SK-N-SH (cell line): ENCODE measurements at regions not wholly inside any gene's neighbourhood (a gene's known extent, or its start where the extent isn't known, plus 50 kb on each side); places are given as distances from the start of the nearest gene placed in this dataset.

Source experiments
- CTCF ChIA-PET: fragments of 300-600, 350-600 bp; formaldehyde crosslinking; extraction: SDS; loops from one replicate; lab custom pipeline; 2021; lab: Yijun Ruan, JAX
- POLR2A ChIA-PET: fragments of 350-600 bp; sonication (Branson Sonifier 250); formaldehyde crosslinking; extraction: SDS; loops from one replicate; lab custom pipeline; 2020; ENCODE audit warnings: antibody characterized with exemption, inconsistent platforms; lab: Yijun Ruan, JAX
- DNase-seq: peaks from one replicate; pipeline ENCODE4 v3.0.0; 2012
- H2AFZ ChIP-seq: fragments of 200-600 bp; sonication (generic); 2 replicates; pipeline ENCODE4 v1.8.1; 2016; ENCODE audit warnings: antibody characterized with exemption, mild to moderate bottlenecking, low read depth
- H3F3A ChIP-seq: fragments of 200-600 bp; sonication (generic); replicated peaks from 2 replicates; pipeline ENCODE3; 2016; ENCODE audit warnings: antibody characterized with exemption, mild to moderate bottlenecking; ENCODE audit not compliant: insufficient read depth
- H3K27ac ChIP-seq, 2 experiments: fragments of 200-500 bp in 1 of 2; fragments of 200-600 bp in 1 of 2; sonication (Bioruptor generic) in 1 of 2; sonication (generic), shearing (Covaris generic) in 1 of 2; 2 replicates each; pipeline versions ENCODE4 v1.5.1 to v1.6.1; 2014 to 2016; ENCODE audit warnings: low read depth in 2 of 2, inconsistent platforms in 1 of 2, low read length in 1 of 2, mild to moderate bottlenecking in 1 of 2, mixed read lengths in 1 of 2
- H3K27me3 ChIP-seq: fragments of 200-600 bp; sonication (generic), shearing (Covaris generic); 2 replicates; pipeline ENCODE4 v1.6.1; 2016; ENCODE audit warnings: mixed run types; ENCODE audit not compliant: insufficient read depth
- H3K36me3 ChIP-seq, 2 experiments: fragments of 200-500 bp in 1 of 2; fragments of 200-600 bp in 1 of 2; sonication (Bioruptor generic) in 1 of 2; sonication (generic) in 1 of 2; replicated peaks in 1 of 2; 2 replicates each; pipeline versions ENCODE3 to v1.5.1; 2014 to 2016; ENCODE audit warnings: low read length in 1 of 2, mild to moderate bottlenecking in 1 of 2; ENCODE audit not compliant: insufficient read depth in 2 of 2, control insufficient read depth in 1 of 2
- H3K4me1 ChIP-seq, 2 experiments: fragments of 200-500 bp in 1 of 2; fragments of 200-600 bp in 1 of 2; sonication (Bioruptor generic) in 1 of 2; sonication (generic), shearing (Covaris generic) in 1 of 2; 2 replicates each; pipeline versions ENCODE4 v1.5.1 to v1.6.1; 2014 to 2016; ENCODE audit warnings: low read depth in 1 of 2, low read length in 1 of 2, mixed run types in 1 of 2; ENCODE audit not compliant: insufficient read depth in 2 of 2, control insufficient read depth in 1 of 2
- H3K4me2 ChIP-seq: fragments of 200-600 bp; sonication (generic), shearing (Covaris generic); 2 replicates; pipeline ENCODE4 v1.6.1; 2017; ENCODE audit warnings: mixed run types
- H3K4me3 ChIP-seq, 2 experiments: fragments of 200-500 bp in 1 of 2; fragments of 200-600 bp in 1 of 2; sonication (Bioruptor generic) in 1 of 2; sonication (generic), shearing (Covaris generic) in 1 of 2; 2 replicates each; pipeline versions ENCODE4 v1.5.1 to v1.8.1; 2014 to 2016; ENCODE audit warnings: low read depth in 2 of 2, inconsistent platforms in 1 of 2, low read length in 1 of 2, mild to moderate bottlenecking in 1 of 2, mixed read lengths in 1 of 2, moderate library complexity in 1 of 2
- H3K79me2 ChIP-seq: fragments of 200-600 bp; sonication (generic); 2 replicates; pipeline ENCODE4 v1.8.1; 2017; ENCODE audit warnings: mild to moderate bottlenecking; ENCODE audit not compliant: insufficient read depth
- H3K9ac ChIP-seq: fragments of 200-600 bp; sonication (generic); 2 replicates; pipeline ENCODE4 v1.6.1; 2017; ENCODE audit warnings: mixed run types
- H3K9me2 ChIP-seq: fragments of 200-600 bp; sonication (generic); 2 replicates; pipeline ENCODE4 v1.6.1; 2017; ENCODE audit warnings: mixed run types
- H3K9me3 ChIP-seq: fragments of 200-600 bp; sonication (generic); 2 replicates; pipeline ENCODE4 v1.6.1; 2017; ENCODE audit warnings: mixed run types, mild to moderate bottlenecking, moderate library complexity
- H4K20me1 ChIP-seq: fragments of 200-600 bp; sonication (generic); 2 replicates; pipeline ENCODE4 v1.6.1; 2017; ENCODE audit warnings: mild to moderate bottlenecking, mixed run types; ENCODE audit not compliant: insufficient read depth
- CHD2 ChIP-seq: fragments of 150-350 bp; IDR thresholded peaks from 2 replicates; pipeline ENCODE4 v1.6.1; 2018; ENCODE audit warnings: low read length; ENCODE audit not compliant: partially characterized antibody
- ELF1 ChIP-seq: IDR thresholded peaks from 2 replicates; pipeline ENCODE4 v1.4.0; 2012
- FOXM1 ChIP-seq: IDR thresholded peaks from 2 replicates; pipeline ENCODE4 v1.4.0; 2012; ENCODE audit warnings: low read depth, mild to moderate bottlenecking
- GABPA ChIP-seq: IDR thresholded peaks from 2 replicates; pipeline ENCODE4 v1.4.0; 2012; ENCODE audit warnings: low read depth, mild to moderate bottlenecking
- GATA2 ChIP-seq: sonication (generic); formaldehyde crosslinking; IDR thresholded peaks from 2 replicates; pipeline ENCODE4 v1.5.0; 2020; ENCODE audit warnings: mild to moderate bottlenecking, missing genetic modification reagents
- MEF2A ChIP-seq: IDR thresholded peaks from 2 replicates; pipeline ENCODE4 v1.4.0; 2012; ENCODE audit warnings: low read depth, borderline replicate concordance
- MXI1 ChIP-seq: IDR thresholded peaks from 2 replicates; pipeline ENCODE4 v1.6.1; 2012; ENCODE audit warnings: mild to moderate bottlenecking, low read depth, low read length, improper control_type of control experiment
- NRF1 ChIP-seq: IDR thresholded peaks from 2 replicates; pipeline ENCODE4 v1.6.1; 2012; ENCODE audit warnings: low read depth, mild to moderate bottlenecking, low read length
- RAD21 ChIP-seq: IDR thresholded peaks from 2 replicates; pipeline ENCODE4 v1.6.1; 2012; ENCODE audit warnings: mild to moderate bottlenecking, low read length
- RCOR1 ChIP-seq: fragments of 150-350 bp; IDR thresholded peaks from 2 replicates; pipeline ENCODE4 v1.6.1; 2017; ENCODE audit warnings: antibody characterized with exemption, low read length
- REST ChIP-seq: IDR thresholded peaks from 2 replicates; pipeline ENCODE4 v1.6.1; 2012; ENCODE audit warnings: mild to moderate bottlenecking, low read depth, low read length, moderate library complexity
- SIN3A ChIP-seq: IDR thresholded peaks from 2 replicates; pipeline ENCODE4 v1.6.1; 2012; ENCODE audit warnings: low read depth, mild to moderate bottlenecking, low read length, moderate library complexity, borderline replicate concordance
- SMC3 ChIP-seq: IDR thresholded peaks from 2 replicates; pipeline ENCODE4 v1.6.1; 2012; ENCODE audit warnings: low read depth, low read length, improper control_type of control experiment
- TAF1 ChIP-seq: IDR thresholded peaks from 2 replicates; pipeline ENCODE4 v1.6.1; 2012; ENCODE audit warnings: low read depth, mild to moderate bottlenecking, low read length, moderate library complexity, borderline replicate concordance
- TEAD4 ChIP-seq: IDR thresholded peaks from 2 replicates; pipeline ENCODE4 v1.4.0; 2012; ENCODE audit warnings: mild to moderate bottlenecking, borderline replicate concordance; ENCODE audit not compliant: insufficient read depth
- YY1 ChIP-seq: IDR thresholded peaks from 2 replicates; pipeline ENCODE4 v1.4.0; 2012; ENCODE audit warnings: low read depth, mild to moderate bottlenecking
- WGBS: methylation state at CpG from one replicate; pipeline ENCODE4 v1.1.6; 2017; ENCODE audit warnings: low lambda C conversion rate; 5-methylcytosine and 5-hydroxymethylcytosine counted together
- TF ChIP-seq, protein P1 (sequence below): IDR thresholded peaks from 2 replicates; pipeline ENCODE4; 2012
- TF ChIP-seq, protein P2 (sequence below): IDR thresholded peaks from 2 replicates; pipeline ENCODE4 v1.4.0; 2012; ENCODE audit warnings: low read depth, borderline replicate concordance
- TF ChIP-seq, protein P3 (sequence below): fragments of 200-600 bp; sonication (generic); IDR thresholded peaks from 2 replicates; pipeline ENCODE4 v1.6.1; 2017; ENCODE audit warnings: antibody characterized with exemption, mild to moderate bottlenecking, moderate library complexity

GRCh38 chr2:47311764-47312490, 57.2 kb upstream of the EPCAM start (continued):
- TF ChIP-seq CHD2 (no peak), SIN3A (no peak), MXI1 (no peak)
- TF ChIP-seq, protein P1, sequence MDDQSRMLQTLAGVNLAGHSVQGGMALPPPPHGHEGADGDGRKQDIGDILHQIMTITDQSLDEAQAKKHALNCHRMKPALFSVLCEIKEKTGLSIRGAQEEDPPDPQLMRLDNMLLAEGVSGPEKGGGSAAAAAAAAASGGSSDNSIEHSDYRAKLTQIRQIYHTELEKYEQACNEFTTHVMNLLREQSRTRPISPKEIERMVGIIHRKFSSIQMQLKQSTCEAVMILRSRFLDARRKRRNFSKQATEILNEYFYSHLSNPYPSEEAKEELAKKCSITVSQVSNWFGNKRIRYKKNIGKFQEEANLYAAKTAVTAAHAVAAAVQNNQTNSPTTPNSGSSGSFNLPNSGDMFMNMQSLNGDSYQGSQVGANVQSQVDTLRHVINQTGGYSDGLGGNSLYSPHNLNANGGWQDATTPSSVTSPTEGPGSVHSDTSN, result no peak

DNA sequence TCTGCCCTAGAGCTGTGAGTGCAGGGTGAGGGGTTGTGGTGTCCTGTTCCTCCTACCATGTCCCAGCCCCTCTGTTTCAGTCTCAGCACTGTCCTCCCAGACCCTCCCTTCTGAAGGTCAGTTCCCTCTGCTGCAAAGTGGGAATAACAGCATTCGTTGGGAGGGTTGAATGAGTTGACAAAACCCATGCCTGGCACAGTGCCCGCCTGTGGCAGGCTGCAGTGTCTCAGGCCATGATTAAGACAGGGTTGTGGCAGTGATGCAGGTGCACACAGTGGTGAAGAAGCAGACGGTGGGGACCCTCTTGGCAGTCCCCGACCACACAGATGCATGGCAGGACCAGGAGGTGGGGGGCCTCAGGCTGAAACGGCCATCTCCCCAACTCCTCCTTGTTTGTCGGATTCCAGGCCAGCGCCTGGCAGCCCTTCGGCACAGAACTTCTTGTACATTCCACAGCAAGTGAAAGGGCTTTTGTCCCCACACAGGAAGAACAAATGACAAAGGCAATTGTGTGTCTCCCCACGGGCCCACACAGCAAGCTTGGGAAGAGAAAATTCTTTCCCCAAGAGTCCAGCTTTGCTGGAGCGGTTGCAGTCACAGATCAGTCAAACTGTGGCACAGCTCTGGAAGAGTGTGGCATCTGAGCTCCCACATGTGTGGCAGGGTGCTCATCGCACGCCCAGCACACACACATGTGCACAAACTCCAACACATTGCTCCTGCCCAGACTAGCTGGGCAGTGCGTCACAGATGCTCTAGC, 58.1 kb upstream of the EPCAM start:
- Histone ChIP-seq H2AFZ (no peak overlapping the region), H3K9me2 (no peaks in the 10 kb centered on the region), H3K9ac (no peak overlapping the region), H3K79me2 (no peaks in the 10 kb centered on the region), H3K27me3 (no peaks in the 10 kb centered on the region), H3K9me3 (no peaks in the 10 kb centered on the region), H4K20me1 (no peaks in the 10 kb centered on the region), H3K36me3 (no peaks in the 10 kb centered on the region), H3K4me1 (peaks cover 0 to 38% of the 10 kb centered on the region in 2 experiments; a peak in 3 of 4 replicates), H3K4me3 (no peak overlapping the region), H3K4me2 (no peak overlapping the region), H3K27ac (peak overlapping the region in 1 of 2 experiments; percentile 87; a peak in 2 of 4 replicates), H3F3A (peaks cover 3% of the 10 kb centered on the region)
- 59% methylated on average over 13 of the region's 13 CpGs for WGBS
- DNase-seq, result peak; percentile 70
- CTCF ChIA-PET, result interaction anchor here (0.7 to 4.7 kb wide), 7 partner anchors 11 to 137 kb away, joined by 3 to 44 read pairs (median 9); no protein-coding TSS in a partner anchor
- POLR2A ChIA-PET, result interaction anchor here (1.0 to 1.3 kb wide), 2 partner anchors 139 to 311 kb away, joined by 3 to 4 read pairs; no protein-coding TSS in a partner anchor
- no peak for TF ChIP-seq GATA2 (CRISPR knock-in tag)
- TF ChIP-seq NRF1, result no peak
- TF ChIP-seq TAF1, result no peak
- no peak for TF ChIP-seq FOXM1
- TF ChIP-seq GABPA, result no peak
- TF ChIP-seq, protein P2, sequence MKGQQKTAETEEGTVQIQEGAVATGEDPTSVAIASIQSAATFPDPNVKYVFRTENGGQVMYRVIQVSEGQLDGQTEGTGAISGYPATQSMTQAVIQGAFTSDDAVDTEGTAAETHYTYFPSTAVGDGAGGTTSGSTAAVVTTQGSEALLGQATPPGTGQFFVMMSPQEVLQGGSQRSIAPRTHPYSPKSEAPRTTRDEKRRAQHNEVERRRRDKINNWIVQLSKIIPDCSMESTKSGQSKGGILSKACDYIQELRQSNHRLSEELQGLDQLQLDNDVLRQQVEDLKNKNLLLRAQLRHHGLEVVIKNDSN, result no peak
- TF ChIP-seq, protein P1, result peak; percentile 37; the same call in 1 of the 2 replicates
- TF ChIP-seq, protein P3, sequence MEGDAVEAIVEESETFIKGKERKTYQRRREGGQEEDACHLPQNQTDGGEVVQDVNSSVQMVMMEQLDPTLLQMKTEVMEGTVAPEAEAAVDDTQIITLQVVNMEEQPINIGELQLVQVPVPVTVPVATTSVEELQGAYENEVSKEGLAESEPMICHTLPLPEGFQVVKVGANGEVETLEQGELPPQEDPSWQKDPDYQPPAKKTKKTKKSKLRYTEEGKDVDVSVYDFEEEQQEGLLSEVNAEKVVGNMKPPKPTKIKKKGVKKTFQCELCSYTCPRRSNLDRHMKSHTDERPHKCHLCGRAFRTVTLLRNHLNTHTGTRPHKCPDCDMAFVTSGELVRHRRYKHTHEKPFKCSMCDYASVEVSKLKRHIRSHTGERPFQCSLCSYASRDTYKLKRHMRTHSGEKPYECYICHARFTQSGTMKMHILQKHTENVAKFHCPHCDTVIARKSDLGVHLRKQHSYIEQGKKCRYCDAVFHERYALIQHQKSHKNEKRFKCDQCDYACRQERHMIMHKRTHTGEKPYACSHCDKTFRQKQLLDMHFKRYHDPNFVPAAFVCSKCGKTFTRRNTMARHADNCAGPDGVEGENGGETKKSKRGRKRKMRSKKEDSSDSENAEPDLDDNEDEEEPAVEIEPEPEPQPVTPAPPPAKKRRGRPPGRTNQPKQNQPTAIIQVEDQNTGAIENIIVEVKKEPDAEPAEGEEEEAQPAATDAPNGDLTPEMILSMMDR, result no peak
- no peak for TF ChIP-seq MEF2A
- TF ChIP-seq TEAD4, result no peak
- no peak for TF ChIP-seq REST
- no peak for TF ChIP-seq RAD21
- TF ChIP-seq MXI1, result peak; percentile 60
- no peak for TF ChIP-seq SMC3
- no peak for TF ChIP-seq YY1
- TF ChIP-seq CHD2, result peak; percentile 70
- no peak for TF ChIP-seq ELF1
- TF ChIP-seq RCOR1, result peak; percentile 86
